Neural progenitor cell (in vitro differentiated cells): ENCODE measurements at regions not wholly inside any gene's neighbourhood (a gene's known extent, or its start where the extent isn't known, plus 50 kb on each side); places are given as distances from the start of the nearest gene placed in this dataset.

Experiments used
- DNase-seq: peaks from one replicate; pipeline ENCODE4 v3.0.0-alpha.2; 2016; ENCODE audit warnings: low spot score
- H2AFZ ChIP-seq: fragments of 200-600 bp; sonication (generic); replicated peaks from 2 replicates; pipeline ENCODE4 v1.6.1; 2016; ENCODE audit warnings: antibody characterized with exemption
- H3F3A ChIP-seq: fragments of 200-600 bp; sonication (generic); 2 replicates; pipeline ENCODE4 v1.6.1; 2016; ENCODE audit warnings: antibody characterized with exemption, low read depth
- H3K27ac ChIP-seq: fragments of 200-600 bp; sonication (generic); 2 replicates; pipeline ENCODE4 v1.5.1; 2016; ENCODE audit warnings: mild to moderate bottlenecking
- H3K27me3 ChIP-seq: fragments of 200-600 bp; sonication (generic); 2 replicates; pipeline ENCODE4 v1.6.1; 2016; ENCODE audit warnings: mild to moderate bottlenecking, moderate library complexity
- H3K36me3 ChIP-seq: fragments of 200-600 bp; sonication (generic); 2 replicates; pipeline ENCODE4 v1.5.1; 2016
- H3K4me1 ChIP-seq: fragments of 200-600 bp; sonication (generic); 2 replicates; pipeline ENCODE4 v1.6.1; 2016; ENCODE audit warnings: mixed run types
- H3K4me2 ChIP-seq: fragments of 200-600 bp; sonication (generic); 2 replicates; pipeline ENCODE4 v1.6.1; 2016
- H3K4me3 ChIP-seq: fragments of 200-600 bp; sonication (generic); 2 replicates; pipeline ENCODE4 v1.5.1; 2016
- H3K79me2 ChIP-seq: fragments of 200-600 bp; sonication (generic); 2 replicates; pipeline ENCODE4 v1.6.1; 2016; ENCODE audit warnings: low read depth
- H3K9ac ChIP-seq: fragments of 200-600 bp; sonication (generic); 2 replicates; pipeline ENCODE4 v1.6.1; 2016
- H3K9me3 ChIP-seq: fragments of 200-600 bp; sonication (generic); 2 replicates; pipeline ENCODE4 v1.5.1; 2016; ENCODE audit warnings: low read depth
- H4K20me1 ChIP-seq: fragments of 200-600 bp; sonication (generic); 2 replicates; pipeline ENCODE4 v1.6.1; 2016; ENCODE audit warnings: low read depth
- H3K27ac Mint-ChIP-seq: 3 replicates; pipeline ENCODE4 v1.8.0; 2021; ENCODE audit warnings: mixed read lengths
- H3K27me3 Mint-ChIP-seq: 2 replicates; pipeline ENCODE4 v1.8.0; 2022; ENCODE audit warnings: low read depth, mild to moderate bottlenecking, inconsistent platforms, moderate library complexity, mixed read lengths; ENCODE audit not compliant: insufficient read depth
- H3K36me3 Mint-ChIP-seq: 3 replicates; pipeline ENCODE4 v1.8.0; 2021; ENCODE audit warnings: mixed read lengths
- H3K4me1 Mint-ChIP-seq: 3 replicates; pipeline ENCODE4 v1.8.0; 2021; ENCODE audit warnings: mixed read lengths
- H3K4me3 Mint-ChIP-seq: 3 replicates; pipeline ENCODE4 v1.8.0; 2021; ENCODE audit warnings: mild to moderate bottlenecking, moderate library complexity, mixed read lengths
- H3K9me3 Mint-ChIP-seq: 3 replicates; pipeline ENCODE4 v1.8.0; 2020; ENCODE audit warnings: mixed read lengths
- EZH2 ChIP-seq: fragments of 200-600 bp; sonication (generic); IDR thresholded peaks from 2 replicates; pipeline ENCODE4 v1.6.1; 2017; ENCODE audit warnings: antibody characterized with exemption, mild to moderate bottlenecking, moderate library complexity
- EZH2phosphoT487 ChIP-seq: fragments of 200-600 bp; sonication (generic); IDR thresholded peaks from 2 replicates; pipeline ENCODE4 v1.6.1; 2017; ENCODE audit warnings: antibody characterized with exemption
- TF ChIP-seq, protein P1 (sequence below): fragments of 200-600 bp; sonication (generic); IDR thresholded peaks from 2 replicates; pipeline ENCODE4 v1.5.1; 2017; ENCODE audit warnings: antibody characterized with exemption, mild to moderate bottlenecking

DNA sequence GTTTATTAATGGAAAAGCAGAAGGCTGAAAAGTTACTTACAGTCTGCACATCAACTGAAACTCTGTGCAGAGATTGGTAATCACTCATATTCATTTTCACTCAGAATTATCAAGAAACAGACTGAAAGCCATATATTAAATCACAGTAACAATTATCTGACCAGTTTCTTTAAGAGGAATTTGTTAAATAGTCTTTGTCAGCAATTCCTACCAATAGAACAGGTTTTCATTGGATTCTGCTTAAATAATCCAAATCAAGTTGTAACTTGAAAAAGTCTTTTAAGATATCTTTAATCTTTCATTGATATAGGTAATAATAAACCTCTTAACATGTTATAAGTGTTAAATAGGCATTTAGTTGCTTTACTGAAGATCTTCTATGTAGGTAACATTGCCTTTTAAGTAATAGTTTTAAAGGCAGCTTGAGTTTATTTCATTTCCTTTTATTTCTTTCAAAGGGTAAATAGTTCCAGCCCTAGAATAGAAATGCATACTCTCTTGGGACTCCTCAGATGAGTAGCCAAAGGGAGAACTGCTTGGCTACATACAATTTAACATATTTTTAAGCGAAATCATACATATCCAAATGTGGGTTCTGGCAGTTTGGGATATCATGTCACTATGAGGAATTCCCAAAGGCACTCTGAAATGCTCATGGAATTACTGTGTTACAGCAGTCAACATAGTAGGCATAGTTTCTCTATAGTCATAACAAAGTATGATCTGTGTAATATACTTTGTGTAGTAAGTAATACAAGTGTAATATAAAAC, 326.0 kb upstream of the SPRY2 start:
- Histone ChIP-seq H3K9me3 (peaks cover 1% of the 10 kb centered on the region), H3K4me2 (no peak overlapping the region), H4K20me1 (no peaks in the 10 kb centered on the region), H3F3A (no peaks in the 10 kb centered on the region), H3K27ac (no peak overlapping the region), H3K36me3 (no peaks in the 10 kb centered on the region), H3K79me2 (no peaks in the 10 kb centered on the region), H3K27me3 (no peaks in the 10 kb centered on the region), H3K9ac (no peak overlapping the region), H3K4me3 (no peak overlapping the region), H3K4me1 (no peaks in the 10 kb centered on the region), H2AFZ (no peak overlapping the region)
- no peak overlapping the region for H3K27ac Mint-ChIP-seq
- H3K4me3 Mint-ChIP-seq, result no peak overlapping the region
- DNase-seq, result no peak
- no peaks in the 10 kb centered on the region for H3K4me1 Mint-ChIP-seq
- H3K36me3 Mint-ChIP-seq, result peaks cover 5% of the 10 kb centered on the region
- H3K27me3 Mint-ChIP-seq, result no peaks in the 10 kb centered on the region
- H3K9me3 Mint-ChIP-seq, result peaks cover 30% of the 10 kb centered on the region
- TF ChIP-seq EZH2phosphoT487, result no peak
- TF ChIP-seq EZH2, result no peak
- TF ChIP-seq, protein P1, sequence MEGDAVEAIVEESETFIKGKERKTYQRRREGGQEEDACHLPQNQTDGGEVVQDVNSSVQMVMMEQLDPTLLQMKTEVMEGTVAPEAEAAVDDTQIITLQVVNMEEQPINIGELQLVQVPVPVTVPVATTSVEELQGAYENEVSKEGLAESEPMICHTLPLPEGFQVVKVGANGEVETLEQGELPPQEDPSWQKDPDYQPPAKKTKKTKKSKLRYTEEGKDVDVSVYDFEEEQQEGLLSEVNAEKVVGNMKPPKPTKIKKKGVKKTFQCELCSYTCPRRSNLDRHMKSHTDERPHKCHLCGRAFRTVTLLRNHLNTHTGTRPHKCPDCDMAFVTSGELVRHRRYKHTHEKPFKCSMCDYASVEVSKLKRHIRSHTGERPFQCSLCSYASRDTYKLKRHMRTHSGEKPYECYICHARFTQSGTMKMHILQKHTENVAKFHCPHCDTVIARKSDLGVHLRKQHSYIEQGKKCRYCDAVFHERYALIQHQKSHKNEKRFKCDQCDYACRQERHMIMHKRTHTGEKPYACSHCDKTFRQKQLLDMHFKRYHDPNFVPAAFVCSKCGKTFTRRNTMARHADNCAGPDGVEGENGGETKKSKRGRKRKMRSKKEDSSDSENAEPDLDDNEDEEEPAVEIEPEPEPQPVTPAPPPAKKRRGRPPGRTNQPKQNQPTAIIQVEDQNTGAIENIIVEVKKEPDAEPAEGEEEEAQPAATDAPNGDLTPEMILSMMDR, result no peak

DNA sequence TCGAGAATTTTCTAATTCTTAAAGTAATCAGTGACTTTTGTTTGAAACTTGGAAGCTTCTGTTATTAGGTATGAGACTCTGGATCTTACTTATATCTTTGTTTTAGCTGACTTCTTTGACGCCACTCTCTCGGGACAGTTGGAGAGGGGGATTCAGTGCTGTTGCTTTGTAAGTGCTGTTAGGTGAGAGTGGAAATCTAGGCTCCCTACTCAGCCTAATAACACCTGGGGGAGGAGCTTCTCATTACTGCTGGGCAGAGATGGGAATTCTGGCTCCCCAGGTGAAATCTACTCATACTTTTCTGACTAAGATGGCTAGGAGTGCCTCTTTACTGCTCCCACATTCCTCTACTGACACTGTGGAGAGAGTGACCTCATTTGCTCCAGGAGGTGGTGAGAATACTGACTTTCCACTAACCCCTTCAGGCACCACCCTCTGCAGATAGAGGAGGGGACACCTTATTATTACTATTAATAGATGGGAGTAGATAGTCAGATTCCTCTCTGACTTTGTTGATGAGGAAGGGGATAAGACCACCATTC, 324.9 kb upstream of the SPRY2 start:
- TF ChIP-seq EZH2 (no peak), EZH2phosphoT487 (no peak)
- TF ChIP-seq, protein P1, result no peak
- no peak overlapping the region for H3K27ac Mint-ChIP-seq

DNA sequence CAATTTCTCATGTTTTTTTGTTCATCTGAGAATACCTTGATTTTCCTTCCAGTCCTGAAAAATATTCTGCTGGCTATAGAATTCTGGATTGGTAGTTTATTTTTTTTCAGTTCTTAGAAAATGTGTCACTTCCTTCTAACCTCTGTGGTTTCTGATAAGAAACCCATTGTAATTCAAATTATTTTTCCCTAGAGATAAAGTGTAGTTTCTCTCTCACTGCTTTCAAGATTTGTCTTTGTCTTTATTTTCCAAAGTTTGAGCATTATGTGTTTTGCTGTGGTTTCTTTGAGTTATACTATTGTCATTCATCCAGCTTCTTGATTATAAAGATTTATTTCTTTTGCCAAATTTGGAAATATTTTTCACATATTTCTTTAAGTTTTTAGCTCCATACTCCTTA, 324.0 kb upstream of the SPRY2 start:
- no peak for TF ChIP-seq EZH2
- no peak for TF ChIP-seq EZH2phosphoT487
- TF ChIP-seq, protein P1, result no peak
- Histone ChIP-seq H2AFZ (no peak overlapping the region), H3K4me3 (no peak overlapping the region), H3K9me3 (no peaks in the 10 kb centered on the region), H3K27ac (no peak overlapping the region), H3K27me3 (no peaks in the 10 kb centered on the region), H3K4me2 (no peak overlapping the region), H3K9ac (no peak overlapping the region), H3K36me3 (no peaks in the 10 kb centered on the region), H3K4me1 (no peaks in the 10 kb centered on the region), H4K20me1 (no peaks in the 10 kb centered on the region), H3F3A (no peaks in the 10 kb centered on the region), H3K79me2 (no peaks in the 10 kb centered on the region)
- no peaks in the 10 kb centered on the region for H3K4me1 Mint-ChIP-seq
- peaks cover 2% of the 10 kb centered on the region for H3K36me3 Mint-ChIP-seq
- H3K9me3 Mint-ChIP-seq, result peaks cover 21% of the 10 kb centered on the region
- DNase-seq, result no peak
- H3K27ac Mint-ChIP-seq, result no peak overlapping the region
- H3K27me3 Mint-ChIP-seq, result no peaks in the 10 kb centered on the region
- no peak overlapping the region for H3K4me3 Mint-ChIP-seq

More for the DNA sequence above, 324.9 kb upstream of the SPRY2 start:
- Histone ChIP-seq H3F3A (no peaks in the 10 kb centered on the region), H2AFZ (peak overlapping the region; percentile 40), H3K9ac (no peak overlapping the region), H3K4me3 (no peak overlapping the region), H4K20me1 (no peaks in the 10 kb centered on the region), H3K27me3 (no peaks in the 10 kb centered on the region), H3K4me1 (no peaks in the 10 kb centered on the region), H3K79me2 (no peaks in the 10 kb centered on the region), H3K36me3 (no peaks in the 10 kb centered on the region), H3K9me3 (no peaks in the 10 kb centered on the region), H3K4me2 (no peak overlapping the region), H3K27ac (no peak overlapping the region)
- peaks cover 19% of the 10 kb centered on the region for H3K9me3 Mint-ChIP-seq
- H3K4me3 Mint-ChIP-seq, result no peak overlapping the region
- no peak for DNase-seq
- H3K4me1 Mint-ChIP-seq, result no peaks in the 10 kb centered on the region
- peaks cover 2% of the 10 kb centered on the region for H3K36me3 Mint-ChIP-seq
- H3K27me3 Mint-ChIP-seq, result no peaks in the 10 kb centered on the region
